GM12878 (cell line): ENCODE measurements at regions not wholly inside any gene's neighbourhood (a gene's known extent, or its start where the extent isn't known, plus 50 kb on each side); places are given as distances from the start of the nearest gene placed in this dataset.

Source experiments
- ATAC-seq: fragments of 200-7000 bp; cut with Tn5 transposase; 3 replicates; pipeline ENCODE4 v1.9.1; 2020; ENCODE audit warnings: mild to moderate bottlenecking, moderate library complexity
- BruUV-seq: library from RNA; stranded (reverse); fragments of 400-500 nt; replicated peaks from 2 replicates; lab custom pipeline; 2021; lab: Mats Ljungman, UMichigan
- CTCF ChIA-PET: fragments of 300-600 bp; sonication (Branson Sonifier 250); formaldehyde crosslinking; extraction: SDS; loops from one replicate; lab custom pipeline; 2021; ENCODE audit warnings: inconsistent platforms; lab: Yijun Ruan, JAX
- POLR2A ChIA-PET: fragments of 350-600 bp; formaldehyde crosslinking; extraction: SDS; loops from one replicate; lab custom pipeline; 2021; ENCODE audit warnings: inconsistent platforms; lab: Charles Lee
- RAD21 ChIA-PET: fragments of 300-600 bp; sonication (Branson Sonifier 250); formaldehyde crosslinking; loops from one replicate; lab custom pipeline; 2023; ENCODE audit warnings: antibody characterized with exemption; ENCODE audit not compliant: unreplicated experiment; lab: Charles Lee
- SMC1A ChIA-PET: fragments of 300-600 bp; sonication (Branson Sonifier 250); formaldehyde crosslinking; loops from one replicate; lab custom pipeline; 2023; ENCODE audit not compliant: unreplicated experiment, uncharacterized antibody; lab: Charles Lee
- DNase-seq: peaks from one replicate; pipeline ENCODE4 v3.0.0-alpha.2; 2011; ENCODE audit warnings: low read depth, low spot score
- FAIRE-seq: peaks from 3 replicates; lab custom pipeline; 2011; peaks lifted over from hg19 to GRCh38; lab: Jason Lieb, UNC
- H2AFZ ChIP-seq: 2 replicates; pipeline ENCODE4 v1.6.0; 2011; ENCODE audit warnings: low read depth, low read length, control low read depth; ENCODE audit not compliant: control insufficient read depth
- H3K27ac ChIP-seq: 2 replicates; pipeline ENCODE4 v1.5.1; 2011; ENCODE audit warnings: control low read depth; ENCODE audit not compliant: control insufficient read depth, insufficient read depth
- H3K27me3 ChIP-seq, 2 experiments: replicated peaks in 1 of 2; 2 replicates each; pipeline versions ENCODE4 v1.6.0 to v1.6.1; 2011; ENCODE audit warnings: low read length in 1 of 2; ENCODE audit not compliant: control insufficient read depth in 2 of 2, insufficient read depth in 2 of 2
- H3K36me3 ChIP-seq, 2 experiments: 2 replicates each; pipeline ENCODE4 v1.5.1; 2011; ENCODE audit warnings: low read length in 1 of 2; ENCODE audit not compliant: control insufficient read depth in 2 of 2, insufficient read depth in 2 of 2
- H3K4me1 ChIP-seq: 2 replicates; pipeline ENCODE4 v1.6.1; 2011; ENCODE audit warnings: mild to moderate bottlenecking, low read length, moderate library complexity, mixed read lengths; ENCODE audit not compliant: control insufficient read depth, insufficient read depth
- H3K4me2 ChIP-seq: 2 replicates; pipeline ENCODE4 v1.6.0; 2011; ENCODE audit warnings: control low read depth; ENCODE audit not compliant: control insufficient read depth, insufficient read depth
- H3K4me3 ChIP-seq: fragments of 200-600 bp; sonication (generic); 2 replicates; pipeline ENCODE4 v1.5.1; 2016
- H3K79me2 ChIP-seq: 2 replicates; pipeline ENCODE4 v1.6.0; 2011; ENCODE audit warnings: low read length; ENCODE audit not compliant: control insufficient read depth, insufficient read depth
- H3K9ac ChIP-seq: 2 replicates; pipeline ENCODE4 v1.8.0; 2011; ENCODE audit warnings: low read length, control low read depth, mixed read lengths; ENCODE audit not compliant: control insufficient read depth, insufficient read depth
- H3K9me3 ChIP-seq: replicated peaks from 3 replicates; pipeline ENCODE4 v1.5.1; 2011; ENCODE audit warnings: mild to moderate bottlenecking, low read length; ENCODE audit not compliant: control insufficient read depth, insufficient read depth
- H4K20me1 ChIP-seq: 2 replicates; pipeline ENCODE4 v1.6.0; 2011; ENCODE audit not compliant: control insufficient read depth, insufficient read depth
- BHLHE40 ChIP-seq, 2 experiments: fragments of 450-650 bp in 1 of 2; IDR thresholded peaks; 2 replicates each; pipeline ENCODE4 v1.6.1; 2011 to 2017; ENCODE audit warnings: low read depth in 2 of 2, borderline replicate concordance in 1 of 2, improper control_type of control experiment in 1 of 2, low read length in 1 of 2, mild to moderate bottlenecking in 1 of 2
- CEBPB ChIP-seq, 2 experiments: fragments of 150-350 bp in 1 of 2; IDR thresholded peaks; 2 replicates each; pipeline ENCODE4 v1.6.1; 2012 to 2014; ENCODE audit warnings: low read depth in 2 of 2, low read length in 2 of 2, borderline replicate concordance in 1 of 2, inconsistent platforms in 1 of 2
- CHD2 ChIP-seq: IDR thresholded peaks from 2 replicates; pipeline ENCODE4 v1.6.1; 2011; ENCODE audit warnings: low read depth, low read length, improper control_type of control experiment, borderline replicate concordance
- ETV6 ChIP-seq, 2 experiments: fragments of 450-650 bp in 1 of 2; IDR thresholded peaks in 1 of 2; conservative IDR thresholded peaks in 1 of 2; 2 replicates each; pipeline ENCODE4 v1.6.1; 2014; ENCODE audit warnings: antibody characterized with exemption in 1 of 2, borderline replicate concordance in 1 of 2, low read depth in 1 of 2, mild to moderate bottlenecking in 1 of 2, moderate library complexity in 1 of 2
- KDM1A ChIP-seq: fragments of 200-600 bp; sonication (generic); IDR thresholded peaks from 2 replicates; pipeline ENCODE4 v1.6.1; 2016; ENCODE audit warnings: borderline replicate concordance
- PAX8 ChIP-seq: fragments of 450-650 bp; IDR thresholded peaks from 2 replicates; pipeline ENCODE4 v1.6.1; 2017; ENCODE audit warnings: mild to moderate bottlenecking, moderate library complexity
- RAD21 ChIP-seq: IDR thresholded peaks from 2 replicates; pipeline ENCODE4 v1.6.1; 2011; ENCODE audit warnings: mild to moderate bottlenecking, low read depth, low read length, moderate library complexity; ENCODE audit not compliant: insufficient read depth
- SMARCA5 ChIP-seq: fragments of 450-650 bp; IDR thresholded peaks from 2 replicates; pipeline ENCODE4 v1.6.1; 2017; ENCODE audit warnings: mild to moderate bottlenecking
- SPI1 ChIP-seq: IDR thresholded peaks from 2 replicates; pipeline ENCODE4 v1.6.1; 2011; ENCODE audit warnings: low read depth, mild to moderate bottlenecking, low read length, moderate library complexity, borderline replicate concordance; ENCODE audit not compliant: insufficient read depth
- ZBED1 ChIP-seq: IDR thresholded peaks from 2 replicates; pipeline ENCODE4 v1.6.1; 2016; ENCODE audit warnings: borderline replicate concordance
- ZNF24 ChIP-seq: fragments of 450-650 bp; IDR thresholded peaks from 2 replicates; pipeline ENCODE4 v1.6.1; 2017; ENCODE audit warnings: antibody characterized with exemption, mild to moderate bottlenecking
- WGBS: methylation state at CpG from one replicate; pipeline ENCODE4 v1.1.6; 2016; ENCODE audit warnings: low lambda C conversion rate; ENCODE audit not compliant: insufficient replicate concordance, insufficient coverage; ENCODE audit errors: missing lambda C conversion rate; 5-methylcytosine and 5-hydroxymethylcytosine counted together
- in situ Hi-C: fragments of 300-500 bp; cut with MboI; formaldehyde crosslinking; loops from 9 replicates; pipeline ENCODE4 v1.14.3; 2018; ENCODE audit warnings: mixed read lengths
- intact Hi-C: fragments of 100-400 bp; cut with micrococcal nuclease; formaldehyde crosslinking; loops from one replicate; pipeline ENCODE4 v1.14.2; 2022; ENCODE audit not compliant: unreplicated experiment
- TF ChIP-seq, protein P1 (sequence below): fragments of 450-650 bp; IDR thresholded peaks from 2 replicates; pipeline ENCODE4 v1.6.1; 2017; ENCODE audit warnings: mild to moderate bottlenecking, low read depth, inconsistent platforms; ENCODE audit not compliant: poor library complexity, severe bottlenecking
- TF ChIP-seq, protein P2 (sequence below): fragments of 450-650 bp; IDR thresholded peaks from 2 replicates; pipeline ENCODE4 v1.6.1; 2017; ENCODE audit warnings: mild to moderate bottlenecking
- TF ChIP-seq, protein P3 (sequence below): fragments of 150-350 bp; IDR thresholded peaks from 2 replicates; pipeline ENCODE4 v1.6.1; 2016; ENCODE audit warnings: low read depth, low read length

DNA sequence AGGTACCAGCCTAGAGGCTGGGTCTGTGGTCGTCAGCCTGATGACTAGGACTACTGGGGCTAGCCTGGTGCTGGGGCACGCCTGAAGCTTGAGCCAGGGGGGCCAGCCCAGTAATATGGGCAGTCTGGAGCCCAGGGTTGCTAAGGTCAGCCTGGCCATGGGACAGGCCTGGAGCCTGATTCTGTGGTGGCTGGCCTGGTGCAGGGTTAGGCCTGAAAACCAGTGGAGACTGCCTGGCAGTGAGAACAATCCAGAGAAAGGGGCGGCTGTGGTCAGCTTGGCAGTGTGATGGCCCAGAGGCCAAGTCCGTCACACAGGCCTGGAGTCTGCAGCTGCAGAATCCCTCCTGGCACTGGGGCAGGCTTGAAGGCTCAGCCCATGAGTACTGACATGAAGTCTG lies 445.8 kb downstream of the SATB2 start:
- in situ Hi-C loops = no loop called here
- Histone ChIP-seq H3K9me3 (no peaks in the 10 kb centered on the region), H3K4me1 (no peaks in the 10 kb centered on the region), H3K4me3 (no peak overlapping the region), H3K36me3 (no peaks in the 10 kb centered on the region), H3K9ac (no peak overlapping the region), H3K79me2 (no peaks in the 10 kb centered on the region), H3K4me2 (no peak overlapping the region), H3K27ac (no peak overlapping the region), H4K20me1 (no peaks in the 10 kb centered on the region), H3K27me3 (no peaks in the 10 kb centered on the region), H2AFZ (no peak overlapping the region)
- BruUV-seq = no TSS peak
- ChIA-PET CTCF (interaction anchor here (0.6 to 1.1 kb wide), 2 partner anchors 24 to 244 kb away, joined by 3 read pairs; no protein-coding TSS in a partner anchor), RAD21 (no interaction called here), SMC1A (interaction anchor here (0.6 to 1.7 kb wide), 5 partner anchors 98 to 1054 kb away, joined by 3 to 6 read pairs (median 3); no protein-coding TSS in a partner anchor), POLR2A (no interaction called here)
- TF ChIP-seq, protein P1, sequence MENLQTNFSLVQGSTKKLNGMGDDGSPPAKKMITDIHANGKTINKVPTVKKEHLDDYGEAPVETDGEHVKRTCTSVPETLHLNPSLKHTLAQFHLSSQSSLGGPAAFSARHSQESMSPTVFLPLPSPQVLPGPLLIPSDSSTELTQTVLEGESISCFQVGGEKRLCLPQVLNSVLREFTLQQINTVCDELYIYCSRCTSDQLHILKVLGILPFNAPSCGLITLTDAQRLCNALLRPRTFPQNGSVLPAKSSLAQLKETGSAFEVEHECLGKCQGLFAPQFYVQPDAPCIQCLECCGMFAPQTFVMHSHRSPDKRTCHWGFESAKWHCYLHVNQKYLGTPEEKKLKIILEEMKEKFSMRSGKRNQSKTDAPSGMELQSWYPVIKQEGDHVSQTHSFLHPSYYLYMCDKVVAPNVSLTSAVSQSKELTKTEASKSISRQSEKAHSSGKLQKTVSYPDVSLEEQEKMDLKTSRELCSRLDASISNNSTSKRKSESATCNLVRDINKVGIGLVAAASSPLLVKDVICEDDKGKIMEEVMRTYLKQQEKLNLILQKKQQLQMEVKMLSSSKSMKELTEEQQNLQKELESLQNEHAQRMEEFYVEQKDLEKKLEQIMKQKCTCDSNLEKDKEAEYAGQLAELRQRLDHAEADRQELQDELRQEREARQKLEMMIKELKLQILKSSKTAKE = no peak
- no peak for TF ChIP-seq RAD21
- TF ChIP-seq, protein P2, sequence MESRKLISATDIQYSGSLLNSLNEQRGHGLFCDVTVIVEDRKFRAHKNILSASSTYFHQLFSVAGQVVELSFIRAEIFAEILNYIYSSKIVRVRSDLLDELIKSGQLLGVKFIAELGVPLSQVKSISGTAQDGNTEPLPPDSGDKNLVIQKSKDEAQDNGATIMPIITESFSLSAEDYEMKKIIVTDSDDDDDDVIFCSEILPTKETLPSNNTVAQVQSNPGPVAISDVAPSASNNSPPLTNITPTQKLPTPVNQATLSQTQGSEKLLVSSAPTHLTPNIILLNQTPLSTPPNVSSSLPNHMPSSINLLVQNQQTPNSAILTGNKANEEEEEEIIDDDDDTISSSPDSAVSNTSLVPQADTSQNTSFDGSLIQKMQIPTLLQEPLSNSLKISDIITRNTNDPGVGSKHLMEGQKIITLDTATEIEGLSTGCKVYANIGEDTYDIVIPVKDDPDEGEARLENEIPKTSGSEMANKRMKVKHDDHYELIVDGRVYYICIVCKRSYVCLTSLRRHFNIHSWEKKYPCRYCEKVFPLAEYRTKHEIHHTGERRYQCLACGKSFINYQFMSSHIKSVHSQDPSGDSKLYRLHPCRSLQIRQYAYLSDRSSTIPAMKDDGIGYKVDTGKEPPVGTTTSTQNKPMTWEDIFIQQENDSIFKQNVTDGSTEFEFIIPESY = no peak
- no peak for TF ChIP-seq KDM1A
- no peak for TF ChIP-seq ZBED1
- TF ChIP-seq, protein P3, sequence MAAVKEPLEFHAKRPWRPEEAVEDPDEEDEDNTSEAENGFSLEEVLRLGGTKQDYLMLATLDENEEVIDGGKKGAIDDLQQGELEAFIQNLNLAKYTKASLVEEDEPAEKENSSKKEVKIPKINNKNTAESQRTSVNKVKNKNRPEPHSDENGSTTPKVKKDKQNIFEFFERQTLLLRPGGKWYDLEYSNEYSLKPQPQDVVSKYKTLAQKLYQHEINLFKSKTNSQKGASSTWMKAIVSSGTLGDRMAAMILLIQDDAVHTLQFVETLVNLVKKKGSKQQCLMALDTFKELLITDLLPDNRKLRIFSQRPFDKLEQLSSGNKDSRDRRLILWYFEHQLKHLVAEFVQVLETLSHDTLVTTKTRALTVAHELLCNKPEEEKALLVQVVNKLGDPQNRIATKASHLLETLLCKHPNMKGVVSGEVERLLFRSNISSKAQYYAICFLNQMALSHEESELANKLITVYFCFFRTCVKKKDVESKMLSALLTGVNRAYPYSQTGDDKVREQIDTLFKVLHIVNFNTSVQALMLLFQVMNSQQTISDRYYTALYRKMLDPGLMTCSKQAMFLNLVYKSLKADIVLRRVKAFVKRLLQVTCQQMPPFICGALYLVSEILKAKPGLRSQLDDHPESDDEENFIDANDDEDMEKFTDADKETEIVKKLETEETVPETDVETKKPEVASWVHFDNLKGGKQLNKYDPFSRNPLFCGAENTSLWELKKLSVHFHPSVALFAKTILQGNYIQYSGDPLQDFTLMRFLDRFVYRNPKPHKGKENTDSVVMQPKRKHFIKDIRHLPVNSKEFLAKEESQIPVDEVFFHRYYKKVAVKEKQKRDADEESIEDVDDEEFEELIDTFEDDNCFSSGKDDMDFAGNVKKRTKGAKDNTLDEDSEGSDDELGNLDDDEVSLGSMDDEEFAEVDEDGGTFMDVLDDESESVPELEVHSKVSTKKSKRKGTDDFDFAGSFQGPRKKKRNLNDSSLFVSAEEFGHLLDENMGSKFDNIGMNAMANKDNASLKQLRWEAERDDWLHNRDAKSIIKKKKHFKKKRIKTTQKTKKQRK = no peak
- TF ChIP-seq SPI1 = no peak
- TF ChIP-seq PAX8 = no peak
- no peak for TF ChIP-seq SMARCA5
- no peak for TF ChIP-seq ETV6 (conservative IDR thresholded peaks at IDR 0.05 in 1 of 2, IDR thresholded peaks at IDR 0.05 in 1 of 2; ENCODE audit: borderline replicate concordance in 1 of 2, low read depth in 1 of 2)
- TF ChIP-seq ZNF24 = no peak
- TF ChIP-seq CEBPB (IDR thresholded peaks at IDR 0.05; ENCODE audit: borderline replicate concordance in 1 of 2, low read depth in 2 of 2, low read length in 2 of 2) = no peak
- no peak for TF ChIP-seq BHLHE40 (IDR thresholded peaks at IDR 0.05; ENCODE audit: borderline replicate concordance in 1 of 2, low read depth in 2 of 2, low read length in 1 of 2)
- no peak for TF ChIP-seq CHD2
- no peak for ATAC-seq
- 15% methylated on average over 4 of the region's 4 CpGs for WGBS
- FAIRE-seq = no peak
- no peak for DNase-seq
- intact Hi-C loops = no loop called here
